Keratinocyte (primary cell): ENCODE measurements at regions not wholly inside any gene's neighbourhood (a gene's known extent, or its start where the extent isn't known, plus 50 kb on each side); places are given as distances from the start of the nearest gene placed in this dataset.

ENCODE experiments used
- DNase-seq: peaks from one replicate; pipeline ENCODE4 v3.0.0-alpha.2; 2011; ENCODE audit warnings: low read depth, missing footprints, low spot score
- FAIRE-seq: peaks from 2 replicates; lab custom pipeline; 2011; peaks lifted over from hg19 to GRCh38; lab: Jason Lieb, UNC
- H2AFZ ChIP-seq: 2 replicates; pipeline ENCODE4 v1.6.0; 2012; ENCODE audit warnings: low read length, control low read depth, inconsistent platforms; ENCODE audit not compliant: control insufficient read depth
- H3K27ac ChIP-seq: 2 replicates; pipeline ENCODE4 v1.5.1; 2011; ENCODE audit warnings: low read length; ENCODE audit not compliant: control insufficient read depth, insufficient read depth
- H3K27me3 ChIP-seq: 3 replicates; pipeline ENCODE4 v1.6.0; 2011; ENCODE audit warnings: low read length; ENCODE audit not compliant: control insufficient read depth, insufficient read depth; ENCODE audit errors: extremely low read depth
- H3K36me3 ChIP-seq, 2 experiments: 2 replicates in 1 of 2; 3 replicates in 1 of 2; pipeline ENCODE4 v1.5.1; 2011; ENCODE audit warnings: low read length in 2 of 2, mild to moderate bottlenecking in 1 of 2; ENCODE audit not compliant: control insufficient read depth in 2 of 2, insufficient read depth in 2 of 2; ENCODE audit errors: extremely low read depth in 1 of 2
- H3K4me1 ChIP-seq: 3 replicates; pipeline ENCODE4 v1.5.1; 2011; ENCODE audit warnings: low read length; ENCODE audit not compliant: control insufficient read depth, insufficient read depth; ENCODE audit errors: extremely low read depth
- H3K4me2 ChIP-seq: 3 replicates; pipeline ENCODE4 v1.6.0; 2011; ENCODE audit warnings: low read depth, low read length; ENCODE audit not compliant: control insufficient read depth, insufficient read depth; ENCODE audit errors: extremely low read depth
- H3K4me3 ChIP-seq, 3 experiments: fragments of 200-600 bp in 1 of 3; sonication (generic) in 1 of 3; 2 replicates in 2 of 3; 3 replicates in 1 of 3; pipeline ENCODE4 v1.5.1; 2011 to 2016; ENCODE audit warnings: low read length in 3 of 3, mild to moderate bottlenecking in 3 of 3, control low read depth in 2 of 3, inconsistent platforms in 1 of 3, low read depth in 1 of 3, mixed read lengths in 1 of 3, mixed run types in 1 of 3, moderate library complexity in 1 of 3; ENCODE audit not compliant: control insufficient read depth in 2 of 3, insufficient read depth in 2 of 3; ENCODE audit errors: extremely low read depth in 1 of 3
- H3K79me2 ChIP-seq: 2 replicates; pipeline ENCODE4 v1.6.0; 2012; ENCODE audit warnings: low read length; ENCODE audit not compliant: control insufficient read depth, insufficient read depth
- H3K9ac ChIP-seq: 3 replicates; pipeline ENCODE4 v1.6.0; 2011; ENCODE audit warnings: low read length; ENCODE audit not compliant: control insufficient read depth, insufficient read depth; ENCODE audit errors: extremely low read depth
- H3K9me1 ChIP-seq: 3 replicates; pipeline ENCODE4 v1.6.0; 2011; ENCODE audit warnings: low read length; ENCODE audit not compliant: control insufficient read depth, insufficient read depth; ENCODE audit errors: extremely low read depth
- H3K9me3 ChIP-seq: 2 replicates; pipeline ENCODE4 v1.5.1; 2012; ENCODE audit warnings: low read depth, low read length; ENCODE audit not compliant: control insufficient read depth
- H4K20me1 ChIP-seq: 3 replicates; pipeline ENCODE4 v1.6.0; 2011; ENCODE audit warnings: low read length; ENCODE audit not compliant: control insufficient read depth, insufficient read depth; ENCODE audit errors: extremely low read depth
- EZH2 ChIP-seq: IDR thresholded peaks from one replicate; pipeline ENCODE4 v1.6.1; 2012; ENCODE audit warnings: inconsistent platforms, mild to moderate bottlenecking, low read length, moderate library complexity
- dilution Hi-C: fragments of 300-500 bp; cut with MboI; formaldehyde crosslinking; loops from one replicate; pipeline ENCODE4 v1.7.0; 2020; ENCODE audit warnings: low sequenced_read_pairs; ENCODE audit not compliant: extremely low pct_ligation_motif_present
- TF ChIP-seq, protein P1 (sequence below), 3 experiments: IDR thresholded peaks in 1 of 3; conservative IDR thresholded peaks in 1 of 3; optimal IDR thresholded peaks in 1 of 3; 2 replicates in 2 of 3; 3 replicates in 1 of 3; pipeline versions ENCODE3 to v1.5.1; 2011; ENCODE audit warnings: low read length in 3 of 3, mild to moderate bottlenecking in 3 of 3, moderate library complexity in 2 of 3, control low read depth in 1 of 3, inconsistent platforms in 1 of 3; ENCODE audit not compliant: insufficient read depth in 2 of 3; ENCODE audit errors: extremely low read depth in 1 of 3

DNA sequence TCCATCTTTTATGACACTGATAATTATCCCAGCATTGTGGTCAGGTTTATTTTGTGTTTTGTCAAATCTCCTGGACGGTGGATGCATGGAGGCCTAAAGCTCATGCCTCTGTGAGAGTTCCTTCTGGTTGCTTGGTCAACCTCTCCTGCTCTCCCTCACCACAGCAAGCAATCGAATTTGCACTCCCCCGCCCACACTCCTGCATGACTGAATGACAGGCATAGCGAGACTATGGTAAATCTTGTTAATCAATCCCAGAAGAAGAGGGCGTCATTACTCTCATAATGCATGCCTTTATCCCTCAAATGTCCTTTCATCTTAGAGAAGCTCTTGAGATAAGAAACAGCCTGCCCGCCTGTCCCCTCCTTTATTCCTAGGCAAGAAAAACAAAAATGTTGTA, 1215.0 kb upstream of the CDH9 start:
- no peaks in the 10 kb centered on the region for H3K9me1 ChIP-seq
- no peaks in the 10 kb centered on the region for H3K4me1 ChIP-seq
- H3K27me3 ChIP-seq: no peaks in the 10 kb centered on the region
- H3K4me3 ChIP-seq: no peak overlapping the region
- H3K27ac ChIP-seq: no peak overlapping the region
- dilution Hi-C loops: no loop called here
- H4K20me1 ChIP-seq: no peaks in the 10 kb centered on the region
- H3K36me3 ChIP-seq: no peaks in the 10 kb centered on the region
- no peak overlapping the region for H3K9ac ChIP-seq
- DNase-seq: no peak
- H3K4me2 ChIP-seq: no peak overlapping the region
- TF ChIP-seq, protein P1, sequence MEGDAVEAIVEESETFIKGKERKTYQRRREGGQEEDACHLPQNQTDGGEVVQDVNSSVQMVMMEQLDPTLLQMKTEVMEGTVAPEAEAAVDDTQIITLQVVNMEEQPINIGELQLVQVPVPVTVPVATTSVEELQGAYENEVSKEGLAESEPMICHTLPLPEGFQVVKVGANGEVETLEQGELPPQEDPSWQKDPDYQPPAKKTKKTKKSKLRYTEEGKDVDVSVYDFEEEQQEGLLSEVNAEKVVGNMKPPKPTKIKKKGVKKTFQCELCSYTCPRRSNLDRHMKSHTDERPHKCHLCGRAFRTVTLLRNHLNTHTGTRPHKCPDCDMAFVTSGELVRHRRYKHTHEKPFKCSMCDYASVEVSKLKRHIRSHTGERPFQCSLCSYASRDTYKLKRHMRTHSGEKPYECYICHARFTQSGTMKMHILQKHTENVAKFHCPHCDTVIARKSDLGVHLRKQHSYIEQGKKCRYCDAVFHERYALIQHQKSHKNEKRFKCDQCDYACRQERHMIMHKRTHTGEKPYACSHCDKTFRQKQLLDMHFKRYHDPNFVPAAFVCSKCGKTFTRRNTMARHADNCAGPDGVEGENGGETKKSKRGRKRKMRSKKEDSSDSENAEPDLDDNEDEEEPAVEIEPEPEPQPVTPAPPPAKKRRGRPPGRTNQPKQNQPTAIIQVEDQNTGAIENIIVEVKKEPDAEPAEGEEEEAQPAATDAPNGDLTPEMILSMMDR (optimal IDR thresholded peaks at IDR 0.05 in 1 of 3, IDR thresholded peaks at IDR 0.05 in 1 of 3, conservative IDR thresholded peaks at IDR 0.05 in 1 of 3; ENCODE audit: extremely low read depth in 1 of 3, insufficient read depth in 2 of 3, low read length in 3 of 3): no peak
- no peak for TF ChIP-seq EZH2
- no peak overlapping the region for H2AFZ ChIP-seq
- peaks cover 2% of the 10 kb centered on the region for H3K9me3 ChIP-seq
- no peaks in the 10 kb centered on the region for H3K79me2 ChIP-seq
- no peak for FAIRE-seq

DNA sequence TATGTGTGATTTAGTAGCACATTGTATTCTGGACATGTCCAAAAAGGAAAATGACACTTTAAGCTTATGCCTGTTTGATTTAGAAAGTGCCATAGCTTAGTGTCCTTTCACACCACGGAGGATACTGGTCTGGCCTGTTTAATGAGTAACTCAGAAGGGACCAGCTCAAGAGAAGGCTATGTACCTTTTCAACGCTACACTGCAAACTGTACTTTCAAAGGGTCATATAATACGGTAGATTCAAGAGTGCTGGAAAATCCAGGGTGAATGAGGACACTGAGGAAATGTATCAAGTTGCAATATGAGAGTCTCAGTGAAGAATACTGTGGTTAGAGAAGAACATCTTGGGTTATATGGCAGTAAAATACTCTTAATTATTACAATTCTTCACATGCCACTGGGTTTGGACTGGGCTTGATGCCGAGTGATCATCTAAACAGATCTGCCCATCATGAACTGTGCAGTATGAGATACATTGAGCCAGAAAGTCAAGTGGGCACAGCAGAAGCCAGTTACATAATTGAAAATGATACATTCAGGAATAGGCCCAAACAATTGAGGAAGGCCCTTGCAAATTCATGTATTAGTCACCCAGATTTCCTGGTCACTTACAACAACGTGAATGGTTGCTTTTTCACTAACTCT, 1211.5 kb upstream of the CDH9 start:
- Histone ChIP-seq H3K9ac (no peak overlapping the region), H4K20me1 (no peaks in the 10 kb centered on the region), H3K27ac (no peak overlapping the region), H2AFZ (no peak overlapping the region), H3K79me2 (no peaks in the 10 kb centered on the region), H3K4me2 (no peak overlapping the region), H3K9me3 (peaks cover 2% of the 10 kb centered on the region), H3K4me1 (no peaks in the 10 kb centered on the region), H3K27me3 (no peaks in the 10 kb centered on the region), H3K36me3 (no peaks in the 10 kb centered on the region), H3K4me3 (no peak overlapping the region), H3K9me1 (no peaks in the 10 kb centered on the region)
- TF ChIP-seq, protein P1 (optimal IDR thresholded peaks at IDR 0.05 in 1 of 3, IDR thresholded peaks at IDR 0.05 in 1 of 3, conservative IDR thresholded peaks at IDR 0.05 in 1 of 3; ENCODE audit: extremely low read depth in 1 of 3, insufficient read depth in 2 of 3, low read length in 3 of 3): no peak
- TF ChIP-seq EZH2: no peak
- DNase-seq (no peak), FAIRE-seq (no peak)
- dilution Hi-C loops: no loop called here
